ENCODE measurements at regions not wholly inside any gene's neighbourhood (a gene's known extent, or its start where the extent isn't known, plus 50 kb on each side); places are given as distances from the start of the nearest gene placed in this dataset.

DNA sequence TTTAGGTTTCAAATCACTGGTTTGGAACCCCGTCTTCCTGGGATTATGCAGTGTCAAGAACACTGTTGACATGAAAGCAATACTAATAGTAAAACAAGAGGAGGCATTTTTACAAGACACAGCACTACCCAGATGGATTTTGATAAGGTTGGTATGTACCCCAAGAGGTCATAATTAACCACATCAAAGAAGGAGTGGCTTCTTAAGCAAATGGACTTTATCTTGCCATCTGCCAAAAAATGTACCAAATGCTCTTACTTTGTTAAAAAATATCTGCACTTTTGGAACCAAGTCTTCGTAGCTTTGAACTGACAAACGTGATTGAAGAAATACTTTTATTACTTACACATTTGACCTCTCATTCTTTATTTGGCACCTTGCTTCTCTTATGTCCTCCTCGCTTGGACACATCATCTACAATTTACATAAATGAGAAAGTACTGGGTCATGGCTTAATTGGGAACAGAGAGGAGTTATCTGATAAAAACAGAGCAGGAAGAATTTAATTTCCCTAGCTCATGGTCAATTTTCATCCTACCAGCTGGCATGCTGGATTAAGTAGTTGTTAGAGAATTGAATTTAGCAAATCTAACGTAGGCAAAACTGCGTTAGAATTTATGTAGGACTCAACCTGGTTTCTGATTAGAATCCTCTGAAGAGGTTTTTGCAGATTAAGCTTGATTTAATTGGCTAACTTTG is 54.5 kb upstream of the PRICKLE1 start:
- TF ChIP-seq, protein P1, sequence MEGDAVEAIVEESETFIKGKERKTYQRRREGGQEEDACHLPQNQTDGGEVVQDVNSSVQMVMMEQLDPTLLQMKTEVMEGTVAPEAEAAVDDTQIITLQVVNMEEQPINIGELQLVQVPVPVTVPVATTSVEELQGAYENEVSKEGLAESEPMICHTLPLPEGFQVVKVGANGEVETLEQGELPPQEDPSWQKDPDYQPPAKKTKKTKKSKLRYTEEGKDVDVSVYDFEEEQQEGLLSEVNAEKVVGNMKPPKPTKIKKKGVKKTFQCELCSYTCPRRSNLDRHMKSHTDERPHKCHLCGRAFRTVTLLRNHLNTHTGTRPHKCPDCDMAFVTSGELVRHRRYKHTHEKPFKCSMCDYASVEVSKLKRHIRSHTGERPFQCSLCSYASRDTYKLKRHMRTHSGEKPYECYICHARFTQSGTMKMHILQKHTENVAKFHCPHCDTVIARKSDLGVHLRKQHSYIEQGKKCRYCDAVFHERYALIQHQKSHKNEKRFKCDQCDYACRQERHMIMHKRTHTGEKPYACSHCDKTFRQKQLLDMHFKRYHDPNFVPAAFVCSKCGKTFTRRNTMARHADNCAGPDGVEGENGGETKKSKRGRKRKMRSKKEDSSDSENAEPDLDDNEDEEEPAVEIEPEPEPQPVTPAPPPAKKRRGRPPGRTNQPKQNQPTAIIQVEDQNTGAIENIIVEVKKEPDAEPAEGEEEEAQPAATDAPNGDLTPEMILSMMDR (conservative IDR thresholded peaks at IDR 0.05 in 1 of 2, IDR thresholded peaks at IDR 0.05 in 1 of 2; ENCODE audit: low read depth in 1 of 2, low read length in 2 of 2): no peak
- no peak for TF ChIP-seq EZH2 (IDR thresholded peaks at IDR 0.05; ENCODE audit: low read length, missing control alignments)

Data from fibroblast of lung (primary cell).